GM21390 (cell line): ENCODE measurements at regions not wholly inside any gene's neighbourhood (a gene's known extent, or its start where the extent isn't known, plus 50 kb on each side); places are given as distances from the start of the nearest gene placed in this dataset.
"Not testable (repeated sequence)": the region's sequence is repeated elsewhere in the genome, so short reads cannot be mapped to it uniquely, and the experiment has no call there.

Experiments used
- ATAC-seq: cut with Tn5 transposase; IDR thresholded peaks from one replicate; pipeline ENCODE4 v1.9.1; 2021; ENCODE audit not compliant: unreplicated experiment

DNA sequence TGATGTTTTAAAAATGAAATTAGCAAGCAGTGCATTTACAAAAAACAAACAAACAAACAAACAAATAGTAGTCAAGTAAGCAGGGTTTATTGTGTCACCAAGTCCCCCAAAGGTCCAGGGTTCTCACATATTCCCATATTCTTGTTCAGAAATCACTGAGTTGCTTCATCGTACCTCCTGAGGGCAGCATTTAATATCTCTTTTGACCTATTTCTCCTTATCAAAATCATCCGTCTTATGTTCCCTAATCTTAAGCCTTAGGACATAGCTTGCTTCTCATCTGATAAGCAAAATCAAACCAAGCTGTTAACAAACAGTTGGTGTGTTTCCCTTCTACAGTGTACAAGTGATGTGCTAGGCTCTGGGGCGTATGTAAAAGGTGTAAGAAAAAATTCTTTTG, 109.5 kb upstream of the MAN2A1 start:
- ATAC-seq, result no peak

DNA sequence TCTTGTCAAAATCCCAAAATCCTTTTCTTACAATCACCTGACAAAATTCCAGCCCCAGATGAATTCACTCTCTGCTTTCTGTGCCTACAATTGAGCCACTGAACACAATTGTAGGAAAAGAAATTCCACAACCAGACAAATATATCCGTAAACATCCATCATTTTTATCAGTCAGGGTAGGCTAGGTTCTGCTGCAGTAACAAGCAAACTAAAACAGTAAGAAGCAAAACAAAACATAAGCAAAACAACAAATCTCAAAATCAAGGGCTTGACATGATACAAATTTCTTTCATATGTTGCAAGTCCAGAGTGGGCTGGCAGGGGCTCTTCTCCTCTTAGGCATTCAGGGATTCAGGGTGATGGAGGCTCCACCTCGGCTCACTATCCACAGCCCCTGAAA, 114.2 kb upstream of the MAN2A1 start:
- no peak for ATAC-seq

- ATAC-seq, result no peak
Observed at GRCh38 chr5:109574985-109575384, 114.7 kb upstream of the MAN2A1 start.

GRCh38 chr5:109573766-109574165, 116.0 kb upstream of the MAN2A1 start:
- no peak for ATAC-seq

GRCh38 chr5:109573256-109573655, 116.5 kb upstream of the MAN2A1 start:
- no peak for ATAC-seq

GRCh38 chr5:109571785-109572184, 117.9 kb upstream of the MAN2A1 start:
- no peak for ATAC-seq

DNA sequence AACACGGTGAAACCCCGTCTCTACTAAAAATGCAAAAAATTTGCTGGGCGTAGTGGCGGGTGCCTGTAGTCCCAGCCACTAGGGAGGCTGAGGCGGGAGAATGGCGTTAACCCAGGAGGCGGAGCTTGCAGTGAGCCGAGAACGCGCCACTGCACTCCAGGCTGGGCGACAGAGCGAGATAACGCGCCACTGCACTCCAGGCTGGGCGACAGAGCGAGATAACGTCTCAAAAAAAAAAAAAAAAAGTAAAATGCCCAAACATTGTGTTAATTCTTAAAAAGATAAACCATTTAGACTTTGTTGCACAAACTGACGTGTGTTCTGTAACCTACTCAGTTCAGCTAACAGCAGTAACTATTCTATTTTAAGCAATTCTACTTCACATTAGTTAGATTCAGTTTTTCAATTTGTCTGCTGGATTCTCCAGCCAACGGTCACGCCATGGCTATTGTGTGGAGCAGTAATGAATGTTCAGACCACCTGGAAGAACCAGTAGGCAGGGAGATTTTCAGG, 119.3 kb upstream of the MAN2A1 start:
- ATAC-seq, result no peak

GRCh38 chr5:109567374-109568044, 122.2 kb upstream of the MAN2A1 start:
- ATAC-seq, result no peak

DNA sequence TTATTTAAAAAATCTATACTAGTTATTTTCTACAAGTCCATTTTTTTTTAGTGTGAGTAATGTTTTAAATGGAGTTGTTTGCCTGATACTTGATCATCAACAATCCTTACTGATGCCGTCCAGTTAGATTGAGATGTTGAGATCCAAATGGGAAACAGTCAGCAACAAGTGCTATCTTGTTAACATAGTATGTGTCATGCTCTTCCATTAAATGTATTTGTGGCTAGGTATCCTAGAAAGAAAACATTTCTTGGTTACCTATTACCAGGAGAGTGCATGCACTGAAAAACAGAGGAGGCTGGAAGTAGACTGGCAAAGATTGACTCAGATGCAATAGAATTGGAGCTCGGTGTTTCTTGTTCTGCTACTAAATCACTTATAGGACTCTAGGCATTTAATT, 123.4 kb upstream of the MAN2A1 start:
- ATAC-seq, result no peak

GRCh38 chr5:109563739-109564138, 126.0 kb upstream of the MAN2A1 start:
- no peak for ATAC-seq

DNA sequence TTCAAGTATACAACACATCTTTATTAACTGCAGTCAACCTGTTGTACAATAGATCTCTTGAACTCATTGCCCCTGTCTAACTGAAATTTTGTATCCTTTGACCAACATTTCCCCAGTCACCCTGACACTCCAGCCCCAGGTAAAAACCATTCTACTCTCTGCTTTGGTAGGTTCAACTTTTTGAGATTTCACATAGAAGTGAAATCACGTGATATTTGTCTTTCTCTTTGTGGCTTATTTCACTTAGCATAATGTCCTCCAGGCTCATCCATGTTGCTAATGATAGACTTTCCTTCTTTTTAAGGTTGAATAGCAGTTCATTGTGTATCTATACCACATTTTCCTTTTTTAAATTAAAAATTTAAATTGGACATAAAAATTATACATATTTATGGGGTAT, 126.5 kb upstream of the MAN2A1 start:
- ATAC-seq, result no peak

DNA sequence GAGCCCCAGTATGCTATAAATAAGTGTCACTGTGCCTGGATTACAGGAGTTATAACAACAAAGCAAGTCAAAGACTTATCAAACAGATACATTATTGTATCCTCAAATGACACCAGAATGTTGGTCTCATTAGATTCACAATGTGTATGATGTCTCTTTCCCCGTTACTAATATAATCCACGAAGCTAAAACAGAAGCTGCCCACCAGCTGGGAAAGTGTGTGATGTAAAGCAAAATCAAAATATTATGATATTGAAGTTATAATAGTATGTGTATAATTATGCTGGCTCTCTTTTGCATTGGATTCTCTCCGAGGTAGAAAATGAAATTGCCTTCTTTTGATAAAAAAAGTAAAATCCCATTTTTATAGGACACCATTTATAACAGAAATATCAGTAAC, 127.3 kb upstream of the MAN2A1 start:
- ATAC-seq, result no peak

DNA sequence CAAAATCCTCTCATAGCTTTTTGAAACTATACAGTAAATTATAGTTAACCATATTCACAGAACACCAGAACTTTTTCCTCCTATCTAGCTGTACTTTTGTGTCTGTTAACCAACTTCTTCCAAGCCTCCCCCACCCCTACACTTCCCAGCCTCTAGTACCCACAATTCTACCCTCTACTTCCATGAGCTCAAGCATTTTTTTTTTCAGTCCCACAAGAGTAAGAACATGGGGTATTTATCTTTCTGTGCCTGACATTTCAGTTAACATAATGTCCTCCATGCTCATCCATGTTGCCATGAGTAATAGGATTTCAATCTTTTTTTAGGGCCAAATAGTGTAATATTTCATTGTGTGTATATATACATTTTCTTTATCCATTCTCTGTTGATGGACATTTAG, 128.3 kb upstream of the MAN2A1 start:
- no peak for ATAC-seq

DNA sequence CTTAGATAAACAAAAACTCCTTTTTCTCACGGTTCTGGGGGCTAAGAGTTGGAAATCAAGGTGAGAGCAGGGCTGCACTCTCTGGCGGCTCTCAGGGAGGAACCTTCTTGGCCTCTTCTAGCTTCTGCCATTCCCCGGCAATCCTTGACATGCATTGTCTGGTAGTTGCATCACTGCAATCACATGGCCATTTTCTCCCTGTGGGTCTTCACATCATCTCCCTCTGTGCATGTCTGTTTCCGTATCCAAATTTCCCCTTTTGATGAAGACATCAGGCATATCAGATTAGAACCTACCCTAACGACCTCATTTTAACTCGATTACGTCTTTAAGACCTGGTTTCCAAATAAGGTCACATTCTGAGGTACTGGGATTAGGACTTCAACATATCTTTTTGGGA, 129.2 kb upstream of the MAN2A1 start:
- ATAC-seq, result no peak

GRCh38 chr5:109558952-109559351, 130.8 kb upstream of the MAN2A1 start:
- ATAC-seq, result no peak

- no peak for ATAC-seq
Observed at GRCh38 chr5:109558364-109558763, 131.4 kb upstream of the MAN2A1 start.

- ATAC-seq, result no peak
Observed at GRCh38 chr5:109553846-109554245, 135.9 kb upstream of the MAN2A1 start.

DNA sequence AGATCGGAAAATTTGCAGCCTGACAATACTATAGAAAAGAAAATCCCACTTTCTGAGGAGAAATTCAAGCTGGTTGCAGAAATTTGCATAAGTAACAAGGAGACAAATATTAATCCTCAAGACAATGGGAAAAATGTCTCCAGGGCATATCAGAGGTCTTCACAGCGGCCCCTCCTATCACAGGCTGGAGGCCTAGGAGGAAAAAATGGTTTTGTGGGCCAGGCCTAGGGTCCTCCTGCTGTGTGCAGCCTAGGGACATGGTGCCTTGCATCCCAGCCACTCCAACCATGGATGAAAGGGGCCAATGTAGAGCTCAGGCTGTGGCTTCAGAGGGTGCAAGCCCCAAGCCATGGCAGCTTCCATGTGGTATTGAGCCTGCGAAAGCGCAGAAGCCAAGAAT, 138.5 kb upstream of the MAN2A1 start:
- not testable (repeated sequence) for ATAC-seq

GRCh38 chr5:109550077-109550476, 139.7 kb upstream of the MAN2A1 start:
- no peak for ATAC-seq

DNA sequence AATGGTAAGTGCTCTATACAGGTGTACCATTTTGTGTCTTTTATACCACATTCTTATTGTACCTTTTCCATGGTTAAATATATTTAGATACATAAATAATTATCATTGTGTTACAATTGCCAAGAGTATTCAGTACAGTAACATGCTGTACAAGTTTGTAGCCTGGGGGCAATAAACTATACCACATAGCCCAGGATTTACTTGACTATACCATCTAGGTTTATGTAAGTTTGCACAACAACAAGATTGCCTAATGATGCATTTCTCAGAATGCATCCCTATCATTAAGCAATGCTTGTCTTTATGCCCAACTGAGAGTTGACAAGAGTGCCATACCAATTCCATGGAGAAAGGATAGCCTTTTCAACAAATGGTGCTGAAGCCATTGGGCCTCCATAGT, 136.7 kb upstream of the PJA2 start:
- no peak for ATAC-seq

DNA sequence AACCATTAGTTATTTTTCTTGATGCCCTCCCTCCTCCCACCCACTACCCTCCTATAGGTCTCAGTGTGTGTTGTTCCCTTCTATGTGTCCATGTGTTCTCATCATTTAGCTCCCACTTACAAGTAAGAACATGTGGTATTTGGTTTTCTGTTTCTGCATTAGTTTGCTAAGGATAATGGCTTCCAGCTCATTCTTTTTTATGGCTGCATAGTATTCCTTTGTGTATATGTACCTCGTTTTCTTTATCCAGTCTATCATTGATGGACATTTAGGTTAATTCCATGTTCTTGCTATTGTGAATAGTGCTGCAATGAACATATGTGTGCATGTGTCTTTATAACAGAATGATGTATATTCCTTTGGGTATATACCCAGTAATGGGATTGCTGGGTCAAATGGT, 135.1 kb upstream of the PJA2 start:
- ATAC-seq, result not testable (repeated sequence)

GRCh38 chr5:109538692-109539091, 128.9 kb upstream of the PJA2 start:
- ATAC-seq, result not testable (repeated sequence)

- ATAC-seq, result not testable (repeated sequence)
Observed at GRCh38 chr5:109535090-109535489, 125.3 kb upstream of the PJA2 start.
